ENCODE measurements at regions not wholly inside any gene's neighbourhood (a gene's known extent, or its start where the extent isn't known, plus 50 kb on each side); places are given as distances from the start of the nearest gene placed in this dataset.
"Not testable (repeated sequence)": the region's sequence is repeated elsewhere in the genome, so short reads cannot be mapped to it uniquely, and the experiment has no call there.

DNA sequence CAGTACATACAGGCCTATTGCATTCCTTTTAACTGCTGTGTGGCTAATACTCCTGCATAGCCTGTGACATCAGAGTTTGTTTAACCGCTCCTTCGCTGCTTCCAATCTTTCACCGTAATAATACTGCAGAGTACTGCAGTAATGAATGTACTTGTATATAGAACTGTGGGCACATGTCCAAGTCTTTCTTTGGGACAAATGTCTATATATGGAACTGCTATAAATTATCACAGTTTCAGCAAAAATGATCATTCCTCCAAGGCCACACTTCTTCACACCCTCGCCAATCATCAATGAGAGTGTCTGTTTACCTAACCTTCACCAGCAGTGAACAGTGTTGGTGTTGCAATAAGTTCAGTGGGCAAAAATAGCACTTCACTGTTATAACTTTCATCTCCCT is 230.4 kb downstream of the SP3 start:
- no peak overlapping the region for H3K27ac ChIP-seq
- no peaks in the 10 kb centered on the region for H3K9me3 ChIP-seq
- no peak for DNase-seq
- intact Hi-C loops (cut with DNase I), result no loop called here
- no peak overlapping the region for H3K4me3 ChIP-seq
- peaks cover 0 to 8% (median 0%) of the 10 kb centered on the region in 4 donors for H3K4me1 ChIP-seq
- no peak for TF ChIP-seq CTCF (IDR thresholded peaks at IDR 0.05)
- TF ChIP-seq POLR2A (IDR thresholded peaks at IDR 0.05), result no peak
- peak; percentile 68 to 94 (median 77) for ATAC-seq
- 50% methylated on average over 4 of the region's 4 CpGs for WGBS (ENCODE audit: insufficient coverage, low coverage, low lambda C conversion rate, missing lambda C conversion rate)
- no peaks in the 10 kb centered on the region for H3K36me3 ChIP-seq
- no peaks in the 10 kb centered on the region for H3K27me3 ChIP-seq

DNA sequence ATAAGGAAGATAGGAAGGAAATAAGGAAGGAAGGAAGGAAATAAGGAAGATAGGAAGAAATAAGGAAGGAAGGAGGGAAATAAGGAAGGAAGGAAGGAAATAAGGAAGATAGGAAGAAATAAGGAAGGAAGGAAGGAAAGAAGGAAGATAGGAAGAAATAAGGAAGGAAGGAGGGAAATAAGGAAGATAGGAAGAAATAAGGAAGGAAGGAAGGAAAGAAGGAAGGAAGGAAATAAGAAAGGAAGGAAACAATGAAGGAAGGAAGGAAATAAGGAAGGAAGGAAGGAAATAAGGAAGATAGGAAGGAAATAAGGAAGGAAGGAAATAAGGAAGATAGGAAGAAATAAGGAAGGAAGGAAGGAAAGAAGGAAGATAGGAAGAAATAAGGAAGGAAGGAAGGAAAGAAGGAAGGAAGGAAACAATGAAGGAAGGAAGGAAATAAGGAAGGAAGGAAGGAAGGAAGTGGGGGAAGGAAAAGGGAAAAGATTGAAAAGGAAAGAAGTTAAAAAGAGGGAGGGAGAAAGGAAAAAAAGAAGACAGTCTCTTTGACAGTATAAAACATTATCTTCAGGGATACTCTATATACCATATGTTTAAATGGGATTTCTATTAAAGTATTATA is 227.1 kb downstream of the SP3 start:
- H3K27ac ChIP-seq; DNase-seq; ATAC-seq; H3K9me3 ChIP-seq; H3K27me3 ChIP-seq; H3K36me3 ChIP-seq; intact Hi-C loops (cut with DNase I); H3K4me1 ChIP-seq; H3K4me3 ChIP-seq: not testable (repeated sequence)

DNA sequence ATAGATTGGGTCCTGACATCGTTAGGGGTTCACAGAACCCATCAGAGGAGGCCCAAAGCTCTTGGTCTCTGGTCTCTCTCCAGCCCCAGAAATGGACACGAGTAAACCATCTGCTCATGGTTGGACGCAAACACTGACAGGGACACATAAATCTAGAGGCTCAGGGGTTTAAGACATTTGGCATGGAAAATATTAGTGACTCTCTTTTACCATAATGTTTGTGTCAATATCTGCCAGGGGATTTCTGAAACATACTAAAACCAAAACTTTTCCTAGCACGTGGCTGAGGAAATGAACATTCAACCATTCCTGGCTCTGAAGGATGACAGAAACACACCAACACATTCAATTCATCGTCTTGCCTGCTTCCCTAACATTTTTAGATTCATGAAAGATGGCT is 226.2 kb downstream of the SP3 start:
- no peak overlapping the region for H3K4me3 ChIP-seq
- no peak overlapping the region for H3K27ac ChIP-seq
- 71% methylated on average over 5 of the region's 5 CpGs for WGBS (ENCODE audit: insufficient coverage, low coverage, low lambda C conversion rate, missing lambda C conversion rate)
- H3K27me3 ChIP-seq, result no peaks in the 10 kb centered on the region
- intact Hi-C loops (cut with DNase I), result no loop called here
- TF ChIP-seq POLR2A (IDR thresholded peaks at IDR 0.05), result no peak
- TF ChIP-seq CTCF (IDR thresholded peaks at IDR 0.05), result no peak
- H3K36me3 ChIP-seq, result no peaks in the 10 kb centered on the region
- ATAC-seq (no peak), DNase-seq (no peak)
- H3K9me3 ChIP-seq, result no peaks in the 10 kb centered on the region
- H3K4me1 ChIP-seq, result peaks cover 0 to 8% (median 0%) of the 10 kb centered on the region in 4 donors

- WGBS (ENCODE audit: insufficient coverage, low coverage, low lambda C conversion rate, missing lambda C conversion rate), result 64% methylated on average over 5 of the region's 5 CpGs
- no peak for DNase-seq
- Histone ChIP-seq H3K4me1 (no peaks in the 10 kb centered on the region), H3K27me3 (no peaks in the 10 kb centered on the region), H3K9me3 (no peaks in the 10 kb centered on the region), H3K27ac (no peak overlapping the region), H3K36me3 (no peaks in the 10 kb centered on the region), H3K4me3 (no peak overlapping the region)
- TF ChIP-seq POLR2A (IDR thresholded peaks at IDR 0.05), result no peak
- no peak for TF ChIP-seq CTCF (IDR thresholded peaks at IDR 0.05)
- intact Hi-C loops (cut with DNase I), result no loop called here
- ATAC-seq, result no peak
Observed at GRCh38 chr2:173740639-173741038, 224.5 kb downstream of the SP3 start.

GRCh38 chr2:173741759-173742158 is 223.4 kb downstream of the SP3 start:
- no peak for TF ChIP-seq CTCF (IDR thresholded peaks at IDR 0.05)
- no peak for TF ChIP-seq POLR2A (IDR thresholded peaks at IDR 0.05)
- Histone ChIP-seq H3K4me3 (no peak overlapping the region), H3K27me3 (no peaks in the 10 kb centered on the region), H3K36me3 (no peaks in the 10 kb centered on the region), H3K4me1 (no peaks in the 10 kb centered on the region), H3K27ac (no peak overlapping the region), H3K9me3 (no peaks in the 10 kb centered on the region)
- no CpG with 5 or more reads among the region's 2 CpGs for WGBS (ENCODE audit: insufficient coverage, low coverage, low lambda C conversion rate, missing lambda C conversion rate)
- intact Hi-C loops (cut with DNase I), result no loop called here
- ATAC-seq, result no peak
- no peak for DNase-seq

All from right lobe of liver (tissue), 6 donors.